Lower leg skin (tissue), 3 donors: ENCODE measurements at regions not wholly inside any gene's neighbourhood (a gene's known extent, or its start where the extent isn't known, plus 50 kb on each side); places are given as distances from the start of the nearest gene placed in this dataset.

Experiments used
- POLR2A ChIP-seq, 2 donors: fragments of 450-650 bp; IDR thresholded peaks; one replicate each; pipeline ENCODE4 v1.6.1; 2016 to 2017; ENCODE audit warnings: antibody characterized with exemption in 2 of 2, mild to moderate bottlenecking in 1 of 2, moderate library complexity in 1 of 2
- TF ChIP-seq, protein P1 (sequence below), 3 donors: fragments of 450-650 bp; IDR thresholded peaks; one replicate each; pipeline ENCODE4 v1.5.1; 2016; ENCODE audit warnings: antibody characterized with exemption in 3 of 3, mild to moderate bottlenecking in 3 of 3, moderate library complexity in 2 of 3

DNA sequence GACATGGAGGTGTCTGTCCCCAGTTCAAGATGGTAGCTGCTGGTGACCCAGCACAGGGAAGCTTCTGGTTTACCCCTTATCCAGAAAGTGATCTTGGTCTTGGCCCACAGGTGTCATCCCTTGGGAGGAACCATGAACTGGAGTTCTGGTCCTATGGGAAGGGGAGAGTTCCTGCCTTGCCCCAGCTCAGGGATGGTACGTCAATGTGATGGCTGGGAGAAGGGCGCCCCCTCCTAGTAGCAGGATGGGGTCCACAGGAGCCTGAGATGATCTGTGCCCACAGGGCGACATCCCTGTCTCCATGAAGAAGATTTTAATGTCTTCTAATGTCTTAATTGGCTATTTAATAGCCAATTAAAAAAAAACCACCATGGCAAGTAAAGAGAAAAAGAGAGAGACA lies 249.8 kb downstream of the SIPA1L2 start:
- TF ChIP-seq, protein P1, sequence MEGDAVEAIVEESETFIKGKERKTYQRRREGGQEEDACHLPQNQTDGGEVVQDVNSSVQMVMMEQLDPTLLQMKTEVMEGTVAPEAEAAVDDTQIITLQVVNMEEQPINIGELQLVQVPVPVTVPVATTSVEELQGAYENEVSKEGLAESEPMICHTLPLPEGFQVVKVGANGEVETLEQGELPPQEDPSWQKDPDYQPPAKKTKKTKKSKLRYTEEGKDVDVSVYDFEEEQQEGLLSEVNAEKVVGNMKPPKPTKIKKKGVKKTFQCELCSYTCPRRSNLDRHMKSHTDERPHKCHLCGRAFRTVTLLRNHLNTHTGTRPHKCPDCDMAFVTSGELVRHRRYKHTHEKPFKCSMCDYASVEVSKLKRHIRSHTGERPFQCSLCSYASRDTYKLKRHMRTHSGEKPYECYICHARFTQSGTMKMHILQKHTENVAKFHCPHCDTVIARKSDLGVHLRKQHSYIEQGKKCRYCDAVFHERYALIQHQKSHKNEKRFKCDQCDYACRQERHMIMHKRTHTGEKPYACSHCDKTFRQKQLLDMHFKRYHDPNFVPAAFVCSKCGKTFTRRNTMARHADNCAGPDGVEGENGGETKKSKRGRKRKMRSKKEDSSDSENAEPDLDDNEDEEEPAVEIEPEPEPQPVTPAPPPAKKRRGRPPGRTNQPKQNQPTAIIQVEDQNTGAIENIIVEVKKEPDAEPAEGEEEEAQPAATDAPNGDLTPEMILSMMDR (IDR thresholded peaks at IDR 0.05), result no peak
- TF ChIP-seq POLR2A (IDR thresholded peaks at IDR 0.05), result no peak
